IMR-90 (cell line): ENCODE measurements at regions not wholly inside any gene's neighbourhood (a gene's known extent, or its start where the extent isn't known, plus 50 kb on each side); places are given as distances from the start of the nearest gene placed in this dataset.

Source experiments
- ATAC-seq: fragments of 200-7000 bp; cut with Tn5 transposase; 2 replicates; pipeline ENCODE4 v1.9.1; 2020; ENCODE audit warnings: low read depth, mild to moderate bottlenecking, moderate library complexity
- BruUV-seq: library from RNA; stranded (reverse); fragments of 400-500 nt; replicated peaks from 2 replicates; lab custom pipeline; 2021; lab: Mats Ljungman, UMichigan
- CTCF ChIA-PET: fragments of 300-600 bp; formaldehyde crosslinking; extraction: SDS; loops from one replicate; lab custom pipeline; 2021; ENCODE audit warnings: antibody characterized with exemption; lab: Yijun Ruan, JAX
- POLR2A ChIA-PET: fragments of 300-600 bp; sonication (Branson Sonifier 250); formaldehyde crosslinking; loops from one replicate; lab custom pipeline; 2022; ENCODE audit warnings: antibody characterized with exemption; ENCODE audit not compliant: unreplicated experiment; lab: Charles Lee
- DNase-seq: peaks from one replicate; pipeline ENCODE4 v3.0.0; 2013
- H2AFZ ChIP-seq: replicated peaks from 2 replicates; pipeline ENCODE3; 2013; ENCODE audit warnings: low read length, mild to moderate bottlenecking; ENCODE audit not compliant: poor library complexity
- H2AK5ac ChIP-seq: 2 replicates; pipeline ENCODE4 v1.6.1; 2013; ENCODE audit warnings: low read depth, low read length, inconsistent platforms
- H2AK9ac ChIP-seq: replicated peaks from 2 replicates; pipeline ENCODE3; 2013; ENCODE audit warnings: mild to moderate bottlenecking, low read depth, low read length, moderate library complexity; ENCODE audit not compliant: poor library complexity
- H2BK120ac ChIP-seq: 2 replicates; pipeline ENCODE4 v1.6.1; 2013; ENCODE audit warnings: low read depth, low read length, inconsistent platforms
- H2BK15ac ChIP-seq: 3 replicates; pipeline ENCODE4 v1.6.1; 2013; ENCODE audit warnings: low read depth, low read length, inconsistent platforms
- H2BK20ac ChIP-seq: 2 replicates; pipeline ENCODE4 v1.6.1; 2013; ENCODE audit warnings: low read depth, mild to moderate bottlenecking, inconsistent platforms, low read length, moderate library complexity
- H2BK5ac ChIP-seq: 2 replicates; pipeline ENCODE4 v1.6.1; 2013; ENCODE audit warnings: mild to moderate bottlenecking, low read depth, low read length, inconsistent platforms; ENCODE audit not compliant: poor library complexity, severe bottlenecking
- H3K14ac ChIP-seq: replicated peaks from 2 replicates; pipeline ENCODE4 v1.6.1; 2013; ENCODE audit warnings: low read depth, low read length, inconsistent platforms
- H3K18ac ChIP-seq: 2 replicates; pipeline ENCODE4 v1.6.1; 2013; ENCODE audit warnings: low read depth, low read length, control low read depth
- H3K23ac ChIP-seq: 2 replicates; pipeline ENCODE4 v1.6.1; 2013; ENCODE audit warnings: low read depth, low read length, inconsistent platforms
- H3K27ac ChIP-seq: 2 replicates; pipeline ENCODE4 v1.5.1; 2013; ENCODE audit warnings: mild to moderate bottlenecking, control low read depth, low read length; ENCODE audit not compliant: insufficient read depth
- H3K27me3 ChIP-seq: 2 replicates; pipeline ENCODE4 v1.6.1; 2013; ENCODE audit warnings: low read length; ENCODE audit not compliant: control insufficient read depth, insufficient read depth
- H3K36me3 ChIP-seq: 2 replicates; pipeline ENCODE4 v1.6.1; 2013; ENCODE audit warnings: low read length, mixed read lengths; ENCODE audit not compliant: control insufficient read depth, insufficient read depth
- H3K4ac ChIP-seq: 2 replicates; pipeline ENCODE4 v1.6.1; 2013; ENCODE audit warnings: low read depth, low read length, inconsistent platforms
- H3K4me1 ChIP-seq: 2 replicates; pipeline ENCODE4 v1.6.1; 2013; ENCODE audit warnings: low read length, mixed read lengths; ENCODE audit not compliant: control insufficient read depth, insufficient read depth
- H3K4me2 ChIP-seq: 2 replicates; pipeline ENCODE4 v1.6.1; 2013; ENCODE audit warnings: low read depth, mild to moderate bottlenecking, control low read depth, low read length, moderate library complexity
- H3K4me3 ChIP-seq: 2 replicates; pipeline ENCODE4 v1.5.1; 2013; ENCODE audit warnings: low read depth, mild to moderate bottlenecking, control low read depth, low read length, moderate library complexity; ENCODE audit not compliant: insufficient read depth
- H3K56ac ChIP-seq: 2 replicates; pipeline ENCODE4 v1.6.1; 2013; ENCODE audit warnings: low read length, inconsistent platforms; ENCODE audit not compliant: insufficient read depth; ENCODE audit errors: extremely low read depth
- H3K79me1 ChIP-seq, 2 experiments: 2 replicates each; pipeline ENCODE4 v1.6.1; 2013; ENCODE audit warnings: low read length in 2 of 2, inconsistent platforms in 1 of 2, low read depth in 1 of 2
- H3K9ac ChIP-seq: 2 replicates; pipeline ENCODE4 v1.6.1; 2013; ENCODE audit warnings: low read depth, low read length, control low read depth
- H3K9me1 ChIP-seq: 2 replicates; pipeline ENCODE4 v1.6.1; 2013; ENCODE audit warnings: low read length, inconsistent platforms; ENCODE audit not compliant: insufficient read depth
- H3K9me3 ChIP-seq: 2 replicates; pipeline ENCODE4 v1.6.1; 2013; ENCODE audit warnings: low read length; ENCODE audit not compliant: control insufficient read depth, insufficient read depth
- H4K20me1 ChIP-seq: 2 replicates; pipeline ENCODE4 v1.6.1; 2013; ENCODE audit warnings: low read length, inconsistent platforms; ENCODE audit not compliant: insufficient read depth
- H4K5ac ChIP-seq: 2 replicates; pipeline ENCODE4 v1.6.1; 2013; ENCODE audit warnings: mild to moderate bottlenecking, low read depth, low read length, control low read depth
- H4K8ac ChIP-seq, 2 experiments: 2 replicates each; pipeline ENCODE4 v1.6.1; 2013; ENCODE audit warnings: low read depth in 2 of 2, low read length in 2 of 2, control low read depth in 1 of 2, inconsistent platforms in 1 of 2
- H4K91ac ChIP-seq: 2 replicates; pipeline ENCODE4 v1.6.1; 2013; ENCODE audit warnings: low read depth, low read length, inconsistent platforms; ENCODE audit not compliant: insufficient read depth
- BHLHE40 ChIP-seq: fragments of 150-350 bp; IDR thresholded peaks from 2 replicates; pipeline ENCODE4 v1.6.1; 2016; ENCODE audit warnings: mild to moderate bottlenecking, low read depth, low read length
- CHD1 ChIP-seq: IDR thresholded peaks from 2 replicates; pipeline ENCODE4 v1.6.1; 2012; ENCODE audit warnings: low read depth, low read length, improper control_type of control experiment
- CTCF ChIP-seq: conservative IDR thresholded peaks from 2 replicates; pipeline ENCODE4 v1.5.1; 2012; ENCODE audit warnings: mild to moderate bottlenecking, low read depth, low read length, improper control_type of control experiment
- ELK1 ChIP-seq: fragments of 150-350 bp; IDR thresholded peaks from 2 replicates; pipeline ENCODE4 v1.6.1; 2016; ENCODE audit warnings: low read depth, mild to moderate bottlenecking, low read length, moderate library complexity, borderline replicate concordance
- FOS ChIP-seq: fragments of 150-350 bp; IDR thresholded peaks from 2 replicates; pipeline ENCODE4 v1.6.1; 2016; ENCODE audit warnings: low read depth, low read length
- MAFK ChIP-seq: IDR thresholded peaks from 2 replicates; pipeline ENCODE4 v1.6.1; 2012; ENCODE audit warnings: low read depth, low read length, improper control_type of control experiment
- MXI1 ChIP-seq: IDR thresholded peaks from 2 replicates; pipeline ENCODE4 v1.6.1; 2012; ENCODE audit warnings: low read depth, mild to moderate bottlenecking, low read length, moderate library complexity, borderline replicate concordance
- POLR2A ChIP-seq: IDR thresholded peaks from 2 replicates; pipeline ENCODE4 v1.6.1; 2012; ENCODE audit warnings: mild to moderate bottlenecking, low read depth, low read length
- RAD21 ChIP-seq: IDR thresholded peaks from 2 replicates; pipeline ENCODE4 v1.6.1; 2012; ENCODE audit warnings: low read length, improper control_type of control experiment
- RCOR1 ChIP-seq: IDR thresholded peaks from 2 replicates; pipeline ENCODE4 v1.6.1; 2012; ENCODE audit warnings: mild to moderate bottlenecking, low read length, improper control_type of control experiment; ENCODE audit not compliant: insufficient replicate concordance
- USF2 ChIP-seq: fragments of 150-350 bp; IDR thresholded peaks from 2 replicates; pipeline ENCODE4 v1.6.1; 2017; ENCODE audit warnings: mild to moderate bottlenecking, antibody characterized with exemption, low read length, low read depth
- dilution Hi-C: fragments of 300-500 bp; cut with HindIII; formaldehyde crosslinking; loops from one replicate; pipeline ENCODE4 v1.14.3; 2018; ENCODE audit warnings: low sequenced_read_pairs; ENCODE audit not compliant: unreplicated experiment
- in situ Hi-C: fragments of 300-500 bp; cut with MboI; formaldehyde crosslinking; loops from 3 replicates; pipeline ENCODE4 v1.14.3; 2019; ENCODE audit warnings: low sequenced_read_pairs, inconsistent platforms, mixed read lengths
- intact Hi-C: fragments of 100-400 bp; cut with micrococcal nuclease; formaldehyde crosslinking; loops from 2 replicates; pipeline ENCODE4 v1.10.0; 2022

GRCh38 chr7:41592794-41593193, 110.1 kb downstream of the INHBA start:
- Histone ChIP-seq H4K8ac (no peak overlapping the region), H3K4me1 (0 out of 2 replicates have a peak, but pooled peaks cover 1% of the 10 kb centered on the region), H3K9me1 (no peaks in the 10 kb centered on the region), H3K9ac (no peak overlapping the region), H2BK15ac (no peak overlapping the region), H4K20me1 (no peaks in the 10 kb centered on the region), H3K79me1 (no peaks in the 10 kb centered on the region), H4K91ac (no peak overlapping the region), H3K23ac (no peak overlapping the region), H3K4me2 (no peak overlapping the region), H3K36me3 (no peaks in the 10 kb centered on the region), H3K9me3 (peaks cover 10% of the 10 kb centered on the region; the same call in 1 of the 2 replicates), H2BK120ac (no peak overlapping the region), H3K14ac (no peak overlapping the region), H3K18ac (no peak overlapping the region), H2AFZ (no peak overlapping the region), H3K4me3 (no peak overlapping the region), H2BK20ac (no peak overlapping the region), H4K5ac (no peak overlapping the region), H2BK5ac (no peak overlapping the region), H3K56ac (no peak overlapping the region), H3K4ac (no peak overlapping the region), H3K27me3 (no peaks in the 10 kb centered on the region), H2AK9ac (no peak overlapping the region), H3K27ac (no peak overlapping the region), H2AK5ac (no peak overlapping the region)
- ATAC-seq (no peak), DNase-seq (no peak)
- TF ChIP-seq POLR2A (no peak), CTCF (no peak), FOS (no peak), BHLHE40 (no peak), RAD21 (no peak), MAFK (no peak), MXI1 (no peak), CHD1 (no peak), RCOR1 (no peak), USF2 (no peak), ELK1 (no peak)
- ChIA-PET CTCF (no interaction called here), POLR2A (no interaction called here)
- dilution Hi-C loops = no loop called here
- intact Hi-C loops = no loop called here
- in situ Hi-C loops = no loop called here
- no TSS peak for BruUV-seq
